RWPE1 (cell line): ENCODE measurements at regions not wholly inside any gene's neighbourhood (a gene's known extent, or its start where the extent isn't known, plus 50 kb on each side); places are given as distances from the start of the nearest gene placed in this dataset.

Experiments
- CTCF ChIA-PET: fragments of 350-600 bp; sonication (Branson Sonifier 250); formaldehyde crosslinking; extraction: SDS; loops from one replicate; lab custom pipeline; 2021; lab: Yijun Ruan, JAX
- POLR2A ChIA-PET: fragments of 400-600 bp; formaldehyde crosslinking; extraction: SDS; loops from one replicate; lab custom pipeline; 2020; ENCODE audit warnings: antibody characterized with exemption; ENCODE audit not compliant: low non-redundant PET; lab: Yijun Ruan, JAX
- DNase-seq: peaks from one replicate; pipeline ENCODE4 v3.0.0; 2012; ENCODE audit warnings: low spot score
- H3K27ac ChIP-seq: fragments of 450-650 bp; 2 replicates; pipeline ENCODE4 v1.5.1; 2017
- CTCF ChIP-seq: fragments of 450-650 bp; conservative IDR thresholded peaks from 2 replicates; pipeline ENCODE4 v1.5.1; 2017; ENCODE audit warnings: low read depth, mild to moderate bottlenecking

GRCh38 chr7:149621776-149622175 lies 124.2 kb upstream of the ZNF746 start:
- DNase-seq: no peak
- ChIA-PET CTCF (no interaction called here), POLR2A (no interaction called here)
- no peak for TF ChIP-seq CTCF
- no peak overlapping the region for H3K27ac ChIP-seq

GRCh38 chr7:149620961-149621360 lies 123.4 kb upstream of the ZNF746 start:
- ChIA-PET POLR2A (no interaction called here), CTCF (no interaction called here)
- H3K27ac ChIP-seq: no peak overlapping the region
- no peak for DNase-seq
- TF ChIP-seq CTCF: no peak

- no peak overlapping the region for H3K27ac ChIP-seq
- DNase-seq: no peak
- ChIA-PET POLR2A (no interaction called here), CTCF (interaction anchor here (0.7 kb wide), 1 partner anchor 240 kb away, joined by 5 read pairs; no protein-coding TSS in a partner anchor)
- no peak for TF ChIP-seq CTCF
Observed at GRCh38 chr7:149616898-149617297, 119.3 kb upstream of the ZNF746 start.

- no peak overlapping the region for H3K27ac ChIP-seq
- ChIA-PET POLR2A (no interaction called here), CTCF (no interaction called here)
- TF ChIP-seq CTCF: no peak
- DNase-seq: no peak
Observed at GRCh38 chr7:149615690-149616270, 118.2 kb upstream of the ZNF746 start.

GRCh38 chr7:149610441-149611011 lies 112.9 kb upstream of the ZNF746 start:
- no peak for DNase-seq
- POLR2A ChIA-PET: no interaction called here
- TF ChIP-seq CTCF: no peak
- H3K27ac ChIP-seq: no peak overlapping the region
- CTCF ChIA-PET: no interaction called here

- no peak for DNase-seq
- POLR2A ChIA-PET: no interaction called here
- CTCF ChIA-PET: no interaction called here
- no peak for TF ChIP-seq CTCF
- H3K27ac ChIP-seq: no peak overlapping the region
Observed at GRCh38 chr7:149608168-149608567, 110.6 kb upstream of the ZNF746 start.
